H1 (cell line): ENCODE measurements at regions not wholly inside any gene's neighbourhood (a gene's known extent, or its start where the extent isn't known, plus 50 kb on each side); places are given as distances from the start of the nearest gene placed in this dataset.

Experiments
- CTCF ChIA-PET: fragments of 300-600 bp; sonication (Branson Sonifier 250); formaldehyde crosslinking; loops from one replicate; lab custom pipeline; 2021; ENCODE audit not compliant: partially characterized antibody; lab: Charles Lee
- POLR2A ChIA-PET: fragments of 300-600 bp; sonication (Branson Sonifier 250); formaldehyde crosslinking; loops from one replicate; lab custom pipeline; 2021; ENCODE audit warnings: inconsistent platforms; ENCODE audit not compliant: partially characterized antibody; lab: Charles Lee
- DNase-seq, 2 experiments: peaks; one replicate each; pipeline versions ENCODE4 v3.0.0 to v3.0.0-alpha.2; 2010 to 2022; ENCODE audit warnings: low spot score in 2 of 2, low read depth in 1 of 2, mixed read lengths in 1 of 2
- FAIRE-seq: peaks from 2 replicates; lab custom pipeline; 2011; peaks lifted over from hg19 to GRCh38; lab: Jason Lieb, UNC
- H2AFZ ChIP-seq: 2 replicates; pipeline ENCODE4 v1.8.1; 2012; ENCODE audit warnings: low read length, inconsistent platforms
- H2AK5ac ChIP-seq: 2 replicates; pipeline ENCODE4 v1.6.1; 2013; ENCODE audit warnings: low read depth, low read length
- H2BK120ac ChIP-seq: replicated peaks from 2 replicates; pipeline ENCODE3; 2013; ENCODE audit warnings: low read depth, low read length, inconsistent platforms
- H2BK12ac ChIP-seq: 2 replicates; pipeline ENCODE4 v1.6.1; 2013; ENCODE audit warnings: low read depth, low read length
- H2BK15ac ChIP-seq: 2 replicates; pipeline ENCODE4 v1.6.1; 2013; ENCODE audit warnings: low read length
- H2BK20ac ChIP-seq: 2 replicates; pipeline ENCODE4 v1.6.1; 2013; ENCODE audit warnings: low read length
- H2BK5ac ChIP-seq: 2 replicates; pipeline ENCODE4 v1.6.1; 2013; ENCODE audit warnings: low read depth, low read length
- H3K14ac ChIP-seq: 2 replicates; pipeline ENCODE4 v1.6.1; 2013; ENCODE audit warnings: inconsistent platforms; ENCODE audit not compliant: insufficient read length
- H3K18ac ChIP-seq: 2 replicates; pipeline ENCODE4 v1.6.1; 2013; ENCODE audit warnings: low read length; ENCODE audit errors: extremely low read depth
- H3K23ac ChIP-seq: 2 replicates; pipeline ENCODE4 v1.6.1; 2013; ENCODE audit warnings: inconsistent platforms; ENCODE audit not compliant: insufficient read length
- H3K23me2 ChIP-seq: 2 replicates; pipeline ENCODE4 v1.6.1; 2013; ENCODE audit warnings: low read depth, low read length
- H3K27ac ChIP-seq: 2 replicates; pipeline ENCODE4 v1.6.1; 2011; ENCODE audit warnings: low read depth, low read length, inconsistent platforms
- H3K27me3 ChIP-seq, 4 experiments: replicated peaks in 1 of 4; 1 replicate in 1 of 4; 2 replicates in 3 of 4; pipeline versions ENCODE4 v1.6.1 to v1.8.1; 2011 to 2013; ENCODE audit warnings: low read length in 3 of 4, mild to moderate bottlenecking in 3 of 4, inconsistent platforms in 2 of 4, mixed read lengths in 2 of 4, moderate library complexity in 1 of 4; ENCODE audit not compliant: control insufficient read depth in 3 of 4, insufficient read depth in 3 of 4; ENCODE audit errors: extremely low read depth in 1 of 4
- H3K36me3 ChIP-seq, 4 experiments: 2 replicates each; pipeline versions ENCODE4 v1.6.1 to v1.8.1; 2011 to 2013; ENCODE audit warnings: mild to moderate bottlenecking in 4 of 4, low read length in 3 of 4, moderate library complexity in 2 of 4, control low read depth in 1 of 4, inconsistent platforms in 1 of 4; ENCODE audit not compliant: insufficient read depth in 4 of 4, control insufficient read depth in 2 of 4
- H3K4ac ChIP-seq: replicated peaks from 2 replicates; pipeline ENCODE3; 2013; ENCODE audit warnings: low read length, low read depth, mixed read lengths, inconsistent platforms; ENCODE audit not compliant: insufficient read length
- H3K4me1 ChIP-seq, 4 experiments: replicated peaks in 1 of 4; 1 replicate in 1 of 4; 2 replicates in 3 of 4; pipeline versions ENCODE4 v1.6.1 to v1.8.1; 2011 to 2013; ENCODE audit warnings: low read length in 3 of 4, inconsistent platforms in 2 of 4, mixed read lengths in 1 of 4; ENCODE audit not compliant: insufficient read depth in 4 of 4, control insufficient read depth in 3 of 4
- H3K4me2 ChIP-seq, 2 experiments: 2 replicates each; pipeline versions ENCODE4 v1.6.1 to v1.8.1; 2011 to 2013; ENCODE audit warnings: low read depth in 2 of 2, low read length in 2 of 2, control low read depth in 1 of 2, inconsistent platforms in 1 of 2, mild to moderate bottlenecking in 1 of 2; ENCODE audit not compliant: insufficient read depth in 1 of 2
- H3K4me3 ChIP-seq, 4 experiments: fragments of 200-600, 300-600 bp in 1 of 4; sonication (generic), shearing (Covaris generic), sonication (Bioruptor Twin) in 1 of 4; 2 replicates each; pipeline versions ENCODE4 v1.5.1 to v1.8.1; 2011 to 2016; ENCODE audit warnings: low read length in 4 of 4, low read depth in 3 of 4, control low read depth in 2 of 4, inconsistent platforms in 2 of 4, mild to moderate bottlenecking in 2 of 4, mixed read lengths in 1 of 4, moderate library complexity in 1 of 4; ENCODE audit not compliant: insufficient read depth in 2 of 4; ENCODE audit errors: extremely low read depth in 1 of 4
- H3K56ac ChIP-seq: replicated peaks from 2 replicates; pipeline ENCODE3; 2013; ENCODE audit warnings: low read depth, mild to moderate bottlenecking, mixed read lengths, low read length, inconsistent platforms; ENCODE audit not compliant: insufficient read length
- H3K79me1 ChIP-seq: 2 replicates; pipeline ENCODE4 v1.6.1; 2013; ENCODE audit warnings: low read depth, low read length, control low read depth
- H3K79me2 ChIP-seq, 2 experiments: 2 replicates each; pipeline versions ENCODE4 v1.6.1 to v1.8.1; 2012 to 2013; ENCODE audit warnings: low read length in 2 of 2, mild to moderate bottlenecking in 2 of 2, inconsistent platforms in 1 of 2; ENCODE audit not compliant: insufficient read depth in 2 of 2, control insufficient read depth in 1 of 2
- H3K9ac ChIP-seq, 4 experiments: replicated peaks in 1 of 4; 1 replicate in 1 of 4; 2 replicates in 3 of 4; pipeline versions ENCODE4 v1.6.1 to v1.8.1; 2011 to 2013; ENCODE audit warnings: low read depth in 3 of 4, low read length in 3 of 4, control low read depth in 2 of 4, mild to moderate bottlenecking in 2 of 4, moderate library complexity in 2 of 4, inconsistent platforms in 1 of 4; ENCODE audit errors: extremely low read depth in 1 of 4
- H3K9me3 ChIP-seq, 2 experiments: 2 replicates each; pipeline versions ENCODE4 v1.6.1 to v1.8.1; 2012 to 2013; ENCODE audit warnings: mild to moderate bottlenecking in 2 of 2, moderate library complexity in 2 of 2, control low read depth in 1 of 2, inconsistent platforms in 1 of 2, low read depth in 1 of 2, low read length in 1 of 2, mixed read lengths in 1 of 2; ENCODE audit not compliant: insufficient read depth in 2 of 2
- H4K20me1 ChIP-seq, 2 experiments: replicated peaks in 1 of 2; 2 replicates each; pipeline versions ENCODE3 to v1.8.1; 2011 to 2013; ENCODE audit warnings: inconsistent platforms in 2 of 2, low read length in 2 of 2, mild to moderate bottlenecking in 1 of 2; ENCODE audit not compliant: insufficient read depth in 2 of 2, control insufficient read depth in 1 of 2
- H4K5ac ChIP-seq: 2 replicates; pipeline ENCODE4 v1.6.1; 2013; ENCODE audit warnings: low read length, low read depth, mixed read lengths, inconsistent platforms; ENCODE audit not compliant: insufficient read length
- H4K8ac ChIP-seq: 2 replicates; pipeline ENCODE4 v1.8.0; 2013; ENCODE audit warnings: mild to moderate bottlenecking, moderate library complexity, low read length, inconsistent platforms; ENCODE audit not compliant: insufficient read depth; ENCODE audit errors: extremely low read depth
- H4K91ac ChIP-seq: replicated peaks from 2 replicates; pipeline ENCODE3; 2013; ENCODE audit warnings: low read length, mixed read lengths, inconsistent platforms; ENCODE audit not compliant: insufficient read length
- BACH1 ChIP-seq: IDR thresholded peaks from 2 replicates; pipeline ENCODE4 v1.6.1; 2012; ENCODE audit warnings: low read length, improper control_type of control experiment
- BRCA1 ChIP-seq: IDR thresholded peaks from 2 replicates; pipeline ENCODE4 v1.6.1; 2012; ENCODE audit warnings: low read depth, low read length, improper control_type of control experiment
- CBX5 ChIP-seq: fragments of 300-800, 300-1000 bp; sonication (generic); IDR thresholded peaks from 2 replicates; pipeline ENCODE4 v1.7.1; 2016; ENCODE audit warnings: antibody characterized with exemption, low read length, low read depth
- CBX8 ChIP-seq: fragments of 300-800, 300-1000 bp; sonication (generic); IDR thresholded peaks from 2 replicates; pipeline ENCODE4 v1.7.1; 2016; ENCODE audit warnings: low read depth, low read length, borderline replicate concordance
- CHD1 ChIP-seq: IDR thresholded peaks from 2 replicates; pipeline ENCODE4 v1.6.1; 2012; ENCODE audit warnings: low read depth, low read length, improper control_type of control experiment
- CREB1 ChIP-seq: IDR thresholded peaks from 2 replicates; pipeline ENCODE4 v1.6.1; 2012; ENCODE audit warnings: inconsistent platforms
- HDAC6 ChIP-seq: IDR thresholded peaks from one replicate; pipeline ENCODE4 v1.7.1; 2012; ENCODE audit warnings: low read depth, mild to moderate bottlenecking, inconsistent platforms, low read length, moderate library complexity
- SIN3A ChIP-seq, 2 experiments: IDR thresholded peaks in 1 of 2; conservative IDR thresholded peaks in 1 of 2; 2 replicates each; pipeline ENCODE4 v1.6.1; 2011 to 2012; ENCODE audit warnings: low read length in 2 of 2, improper control_type of control experiment in 1 of 2, low read depth in 1 of 2, mild to moderate bottlenecking in 1 of 2
- SRF ChIP-seq: IDR thresholded peaks from 2 replicates; pipeline ENCODE4 v1.6.1; 2011; ENCODE audit warnings: mild to moderate bottlenecking, low read depth, low read length, moderate library complexity
- TAF7 ChIP-seq: optimal IDR thresholded peaks from 2 replicates; pipeline ENCODE3; 2011; ENCODE audit warnings: low read depth, mild to moderate bottlenecking, inconsistent platforms, low read length, moderate library complexity, borderline replicate concordance
- WGBS, 2 experiments: shearing (Covaris generic) in 1 of 2; methylation state at CpG; one replicate each; pipeline versions ENCODE4 v1.1.6 to v1.1.7; 2013 to 2015; ENCODE audit warnings: low lambda C conversion rate in 2 of 2, mixed read lengths in 2 of 2, inconsistent platforms in 1 of 2, low coverage in 1 of 2, missing lambda C conversion rate in 1 of 2; ENCODE audit not compliant: insufficient replicate concordance in 2 of 2, insufficient coverage in 1 of 2, insufficient read length in 1 of 2; ENCODE audit errors: extremely low coverage in 1 of 2, missing lambda C conversion rate in 1 of 2; 5-methylcytosine and 5-hydroxymethylcytosine counted together

GRCh38 chr3:65145680-65146079 is 457.9 kb upstream of the ADAMTS9 start:
- Histone ChIP-seq H3K27ac (no peak overlapping the region), H2BK5ac (peak overlapping the region; percentile 81; the same call in 1 of the 2 replicates), H3K79me2 (no peaks in the 10 kb centered on the region), H3K23me2 (no peaks in the 10 kb centered on the region), H3K18ac (no peak overlapping the region), H3K56ac (no peak overlapping the region), H2BK20ac (no peak overlapping the region), H3K9ac (no peak overlapping the region; a peak in 2 of 7 replicates), H4K8ac (no peak overlapping the region), H2BK120ac (no peak overlapping the region), H2BK12ac (peak overlapping the region; percentile 23; the same call in 1 of the 2 replicates), H3K14ac (no peak overlapping the region), H3K4me3 (no peak overlapping the region), H4K20me1 (no peaks in the 10 kb centered on the region), H3K23ac (no peak overlapping the region), H2AFZ (no peak overlapping the region), H2BK15ac (no peak overlapping the region), H3K9me3 (no peaks in the 10 kb centered on the region), H3K79me1 (no peaks in the 10 kb centered on the region), H3K27me3 (no peaks in the 10 kb centered on the region), H2AK5ac (no peak overlapping the region), H3K4me1 (peaks cover 6 to 16% (median 11%) of the 10 kb centered on the region in 4 experiments; a peak in 5 of 7 replicates), H4K5ac (no peak overlapping the region), H3K4me2 (peak overlapping the region in 1 of 2 experiments; percentile 33; a peak in 1 of 4 replicates), H4K91ac (no peak overlapping the region), H3K4ac (no peak overlapping the region), H3K36me3 (no peaks in the 10 kb centered on the region)
- 90% methylated on average over 1 of the region's 1 CpG; no CpG with 5 or more reads in 1 of the 2 experiments for WGBS, 2 experiments
- ChIA-PET POLR2A (no interaction called here), CTCF (interaction anchor here (1.2 to 1.5 kb wide), 4 partner anchors 9 to 25 kb away, joined by 3 to 7 read pairs (median 4); no protein-coding TSS in a partner anchor)
- FAIRE-seq: no peak
- DNase-seq: no peak
- TF ChIP-seq TAF7 (no peak), SIN3A (conservative IDR thresholded peaks at IDR 0.05 in 1 of 2, IDR thresholded peaks at IDR 0.05 in 1 of 2; ENCODE audit: low read depth in 1 of 2, low read length in 2 of 2) (no peak), BRCA1 (no peak), BACH1 (no peak), CREB1 (no peak), CHD1 (no peak), CBX5 (no peak), SRF (no peak), CBX8 (no peak), HDAC6 (no peak)
